ENCODE measurements at regions not wholly inside any gene's neighbourhood (a gene's known extent, or its start where the extent isn't known, plus 50 kb on each side); places are given as distances from the start of the nearest gene placed in this dataset.
"Not testable (repeated sequence)": the region's sequence is repeated elsewhere in the genome, so short reads cannot be mapped to it uniquely, and the experiment has no call there.

DNA sequence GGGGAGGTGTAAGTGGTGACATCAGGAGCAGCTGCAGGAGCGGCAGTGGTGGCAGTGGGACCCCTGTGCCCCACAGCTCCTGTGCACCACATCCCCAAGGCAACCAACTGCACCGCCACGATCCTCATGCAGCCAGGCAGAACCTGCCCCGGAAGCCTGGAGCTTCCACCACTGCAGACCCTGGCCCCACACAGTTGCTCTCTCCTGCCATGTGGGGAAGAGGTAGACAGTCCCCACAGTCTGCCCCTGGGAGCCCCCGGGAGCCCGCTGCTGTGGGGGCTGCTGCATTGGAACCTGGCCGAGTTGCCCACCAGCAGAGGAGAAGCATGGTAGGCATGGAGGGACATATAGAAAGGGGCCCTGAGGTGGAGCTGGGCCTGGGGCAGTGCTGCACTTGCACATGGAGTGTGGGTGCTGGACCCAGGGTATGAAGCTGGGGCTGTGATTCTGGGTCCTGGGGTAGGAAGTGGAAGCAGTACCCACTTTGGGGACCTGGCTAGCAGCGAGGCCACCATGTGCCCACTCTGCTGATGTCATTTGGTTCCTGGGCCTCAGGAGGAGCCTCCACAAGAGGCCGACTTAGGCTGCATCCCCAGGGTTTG lies 623.3 kb upstream of the LRRTM4 start:
- DNase-seq (ENCODE audit: low read depth), result no peak

DNA sequence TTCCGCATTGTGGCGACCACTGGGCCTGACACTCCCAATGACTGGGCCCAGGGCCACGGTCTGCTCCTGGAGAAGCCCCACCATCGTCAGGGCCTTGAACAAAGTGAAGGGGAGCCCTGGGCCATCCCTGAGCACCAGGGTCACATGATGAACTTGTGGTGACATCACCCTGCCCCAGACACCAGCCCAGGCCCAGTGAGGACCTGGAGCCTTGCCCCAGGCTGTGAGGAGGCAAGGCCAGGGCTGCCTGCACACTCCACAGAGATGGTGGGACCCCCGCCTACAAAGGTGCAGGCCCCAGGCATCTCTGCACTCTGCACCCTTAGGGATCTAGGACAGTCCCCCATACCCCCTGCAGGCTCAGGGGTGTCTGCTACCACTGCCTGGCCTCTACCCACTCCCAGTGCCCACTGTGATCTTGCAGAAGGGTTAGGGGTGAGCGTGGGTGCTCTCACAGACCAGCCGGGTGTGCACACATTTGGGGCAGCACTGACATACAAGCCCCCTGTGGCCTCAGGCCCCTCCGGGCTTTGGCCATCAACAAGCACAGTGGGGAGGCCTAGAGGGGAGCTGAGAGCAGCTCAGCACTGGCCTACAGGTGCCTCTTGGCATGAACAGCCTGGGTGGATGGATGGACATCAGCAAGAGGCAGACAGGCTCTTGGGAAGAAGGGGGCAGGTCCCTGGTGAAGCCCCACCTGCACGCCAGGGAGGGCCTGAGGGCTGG lies 624.0 kb upstream of the LRRTM4 start:
- no peak for DNase-seq (ENCODE audit: low read depth)

DNA sequence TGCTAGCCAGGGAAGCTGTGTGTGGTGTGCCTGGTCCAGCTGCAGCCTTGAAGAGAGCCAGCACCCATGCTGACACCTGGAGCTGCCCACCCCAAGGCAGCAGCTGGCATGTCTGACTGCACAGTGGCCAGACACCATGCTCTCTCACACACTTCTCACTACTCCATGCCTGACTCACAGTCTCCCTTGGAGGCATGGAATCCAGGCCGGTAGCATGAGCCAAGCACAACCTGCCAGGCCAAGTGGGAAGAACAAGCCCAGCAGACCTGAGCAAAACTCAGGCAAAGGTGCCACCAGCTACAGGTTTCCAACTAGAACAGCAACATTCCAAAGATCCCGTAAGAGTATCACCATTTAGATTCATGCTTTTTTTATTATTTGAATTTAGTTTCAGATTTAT lies 625.3 kb upstream of the LRRTM4 start:
- peak; percentile 64 for DNase-seq (ENCODE audit: low read depth)

DNA sequence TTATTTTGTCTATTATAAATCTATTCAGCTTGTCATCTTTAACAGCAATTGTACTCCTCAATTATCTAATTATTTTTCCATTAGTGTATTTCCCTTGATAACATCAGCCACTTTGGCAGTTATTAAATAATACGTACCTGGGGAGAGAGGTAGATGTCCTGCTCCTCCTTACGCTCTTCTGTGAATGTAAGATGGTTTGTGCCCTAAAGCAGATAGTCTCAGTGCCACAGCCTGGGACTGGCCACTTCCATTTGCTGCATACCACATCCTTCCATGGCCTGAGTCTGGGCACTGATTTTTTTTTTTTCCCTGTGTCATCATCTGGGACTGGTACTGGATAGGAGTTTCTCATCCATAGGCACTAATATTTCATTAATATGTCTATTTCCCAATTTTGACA lies 632.4 kb upstream of the LRRTM4 start:
- no peak for DNase-seq (ENCODE audit: low read depth)

DNA sequence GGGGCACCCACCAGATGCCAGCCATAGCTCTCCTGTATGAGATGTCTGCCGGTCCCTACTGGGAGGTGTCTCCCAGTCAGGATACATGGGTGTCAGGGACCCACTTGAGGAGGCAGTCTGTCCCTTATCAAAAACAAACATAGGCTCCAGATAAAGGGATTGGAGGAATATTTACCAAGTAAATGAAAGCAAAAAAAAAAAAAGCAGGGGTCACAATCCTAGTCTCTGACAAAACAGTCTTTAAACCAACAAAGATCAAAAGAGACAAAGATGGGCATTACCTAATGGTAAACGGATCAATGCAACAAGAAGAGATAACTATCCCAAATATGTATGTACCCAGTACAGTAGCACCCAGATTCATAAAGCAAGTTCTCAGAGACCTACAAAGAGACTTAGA lies 640.0 kb upstream of the LRRTM4 start:
- DNase-seq (ENCODE audit: low read depth), result no peak

DNA sequence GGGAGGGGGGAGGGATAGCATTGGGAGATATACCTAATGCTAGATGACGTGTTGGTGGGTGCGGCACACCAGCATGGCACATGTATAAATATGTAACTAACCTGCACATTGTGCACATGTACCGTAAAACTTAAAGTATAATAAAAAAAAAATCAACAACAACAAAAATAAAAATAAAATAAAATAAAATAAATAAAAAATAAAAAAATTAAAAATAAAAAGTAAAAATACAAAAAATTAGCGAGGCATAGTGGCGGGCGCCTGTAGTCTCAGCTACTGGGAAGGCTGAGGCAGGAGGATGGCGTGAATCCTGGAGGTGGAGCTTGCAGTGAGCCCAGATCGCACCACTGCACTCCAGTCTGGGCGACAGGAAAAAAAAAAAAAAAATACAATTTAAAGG lies 650.0 kb upstream of the LRRTM4 start:
- DNase-seq (ENCODE audit: low read depth), result not testable (repeated sequence)

DNA sequence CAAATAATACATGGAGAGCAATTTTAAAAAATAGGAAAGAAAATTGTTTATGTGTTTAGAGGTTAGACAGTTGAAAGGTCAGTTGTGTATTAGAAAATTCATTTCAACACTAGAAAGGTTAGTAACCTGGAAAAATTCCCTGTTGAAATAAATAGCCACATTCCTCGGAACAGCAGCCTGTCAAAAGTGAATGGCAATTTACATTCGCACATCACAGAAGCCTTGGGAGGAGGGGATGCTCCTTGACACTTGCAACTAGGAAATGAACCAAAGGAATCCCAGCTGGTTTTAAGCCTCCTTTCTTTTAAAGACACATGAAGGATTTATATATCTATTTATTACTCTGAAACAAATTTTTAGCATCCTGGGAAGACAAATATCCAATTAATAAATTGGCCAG lies 653.5 kb upstream of the LRRTM4 start:
- DNase-seq (ENCODE audit: low read depth), result no peak

DNA sequence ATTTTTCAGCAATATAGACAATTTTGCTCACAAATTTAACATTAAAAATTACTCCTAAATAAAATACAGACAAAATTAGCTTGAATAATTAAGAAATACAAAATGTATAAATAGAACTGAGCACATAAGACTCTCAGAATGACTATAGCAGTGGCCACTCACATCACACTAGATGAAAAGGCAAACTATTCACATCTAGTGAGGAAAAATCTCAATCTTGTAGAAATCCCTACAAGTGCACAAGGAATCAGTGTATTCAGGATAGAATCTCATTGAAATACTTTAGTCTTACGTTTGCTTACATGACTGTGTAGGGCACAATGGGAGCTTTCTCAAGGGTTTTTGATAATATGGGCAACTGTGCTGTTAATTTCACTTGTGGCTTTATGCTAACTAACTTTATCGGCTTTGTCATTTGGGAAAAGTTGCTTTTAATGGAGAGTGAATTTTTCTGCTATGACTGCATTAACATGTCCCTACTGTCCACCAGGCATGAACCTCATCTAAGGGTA lies 678.9 kb upstream of the LRRTM4 start:
- no peak for DNase-seq (ENCODE audit: low read depth)

DNA sequence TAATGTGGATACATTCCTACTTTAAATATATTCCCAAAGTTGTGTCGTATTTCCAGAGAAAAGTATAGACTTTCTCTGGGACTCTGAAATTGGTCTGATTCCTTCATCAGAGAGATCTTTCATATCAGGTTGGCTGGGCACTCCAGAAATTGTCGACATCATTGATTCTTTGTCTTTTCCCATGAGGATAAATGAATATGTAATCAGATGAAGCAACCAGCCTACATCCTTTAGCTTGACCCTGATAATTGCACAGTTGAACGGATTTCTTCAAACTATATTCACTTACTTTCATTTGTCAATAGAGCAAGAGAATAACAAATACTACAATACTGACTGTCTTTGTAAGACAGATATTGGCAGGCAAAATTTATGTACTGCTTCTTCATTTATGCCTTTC lies 680.2 kb upstream of the LRRTM4 start:
- no peak for DNase-seq (ENCODE audit: low read depth)

DNA sequence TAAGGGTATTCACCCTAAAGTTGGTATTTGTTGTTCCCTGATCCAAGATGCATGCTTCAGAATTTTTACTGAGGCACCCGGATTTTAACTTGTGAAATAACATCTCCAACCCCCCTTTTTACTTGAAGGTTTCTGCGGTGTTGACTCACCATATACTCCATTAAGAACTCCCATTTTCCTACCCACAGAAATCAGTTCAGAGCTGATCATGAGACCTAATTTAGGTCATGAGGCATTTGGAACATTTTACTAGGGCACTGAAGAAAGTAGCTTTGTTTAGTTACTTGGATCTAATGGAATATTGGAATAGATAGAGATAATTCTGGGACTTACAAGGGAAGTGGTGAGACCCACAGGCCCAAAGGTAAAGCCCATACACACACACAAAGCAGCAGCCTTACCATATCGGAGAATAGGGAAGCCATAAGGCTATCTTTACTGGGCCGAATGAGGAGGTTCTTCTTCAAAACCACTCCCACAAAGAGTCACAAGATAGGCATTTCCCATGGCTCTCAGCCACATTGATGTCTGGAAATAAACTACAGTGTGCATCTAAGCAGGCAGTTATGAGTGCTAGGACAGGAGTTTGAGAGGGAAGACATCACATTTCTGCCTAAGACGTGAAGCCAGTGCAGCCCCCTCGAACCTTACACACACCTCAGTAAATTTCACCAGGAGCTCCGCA lies 681.0 kb upstream of the LRRTM4 start:
- DNase-seq (ENCODE audit: low read depth), result peak; percentile 74

DNA sequence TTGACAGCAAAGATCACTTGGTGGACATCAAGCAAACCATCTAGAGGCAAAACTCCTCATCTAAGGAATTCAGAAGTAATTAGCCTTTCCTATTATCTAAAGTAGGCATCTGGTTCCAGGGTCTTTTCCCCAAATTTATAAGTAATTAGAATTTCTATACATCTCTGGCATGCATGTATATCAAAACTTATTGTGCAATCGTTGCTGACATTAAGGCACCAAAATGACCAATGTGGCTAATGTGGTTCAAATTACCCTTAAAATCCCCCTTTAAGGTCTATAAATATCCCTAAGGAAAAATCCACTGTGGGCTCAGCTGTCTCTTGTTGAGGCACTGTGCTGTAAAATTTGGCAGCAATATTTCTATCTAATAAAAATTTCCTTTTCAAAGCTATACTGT lies 695.9 kb upstream of the LRRTM4 start:
- no peak for DNase-seq (ENCODE audit: low read depth)

DNA sequence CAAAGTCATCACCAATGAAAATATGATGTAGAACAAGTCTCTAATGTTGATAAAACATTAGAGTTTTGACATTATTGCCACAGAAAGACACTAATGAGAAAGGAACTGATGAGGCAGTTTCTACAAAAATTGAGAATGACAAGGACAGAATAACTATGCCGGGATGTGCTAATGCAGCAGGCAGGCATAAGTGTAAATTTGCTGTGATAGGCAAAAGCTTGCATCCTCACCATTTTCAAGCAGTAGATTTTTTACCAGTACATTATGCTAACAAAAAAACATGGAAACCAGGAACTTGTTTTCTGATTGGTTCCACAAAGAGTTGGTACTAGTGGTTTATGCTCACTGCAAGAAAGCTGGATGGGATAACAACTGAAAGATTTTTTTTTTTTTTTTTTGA lies 715.5 kb upstream of the LRRTM4 start:
- DNase-seq (ENCODE audit: low read depth), result no peak

DNA sequence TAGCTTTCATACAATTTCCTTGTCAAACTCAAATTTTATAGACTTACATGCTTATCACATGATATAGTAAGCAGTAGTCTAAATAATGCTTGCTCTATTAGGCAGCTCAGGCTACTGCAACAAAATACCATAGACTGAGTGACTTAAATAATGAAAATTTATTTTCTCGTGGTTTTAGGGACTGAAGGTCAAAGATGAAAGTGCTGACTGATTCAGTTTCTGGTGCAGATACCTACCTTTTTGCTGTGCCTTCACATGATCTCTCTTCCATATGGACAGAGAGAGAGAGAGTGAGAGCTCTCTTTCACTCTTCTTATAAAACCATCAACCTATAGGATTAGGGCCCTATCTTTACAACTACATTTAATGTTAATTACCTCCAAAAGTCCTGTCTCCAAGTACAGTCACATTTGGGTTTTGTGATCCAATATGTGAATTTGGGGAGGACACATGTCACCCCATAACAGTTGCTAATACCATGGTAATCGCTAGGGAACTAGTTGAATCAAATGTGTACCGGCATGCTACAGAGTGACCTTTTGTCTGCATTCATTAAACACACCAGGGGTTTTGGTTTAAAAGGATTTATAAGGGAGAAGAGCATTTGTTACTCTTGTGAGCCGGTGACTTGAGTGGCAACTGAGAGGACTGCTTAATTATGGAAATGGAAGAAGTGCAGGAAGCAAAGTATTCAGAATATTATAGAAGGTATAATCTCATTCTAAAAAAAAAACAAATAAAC lies 723.4 kb upstream of the LRRTM4 start:
- no peak for DNase-seq (ENCODE audit: low read depth)

DNA sequence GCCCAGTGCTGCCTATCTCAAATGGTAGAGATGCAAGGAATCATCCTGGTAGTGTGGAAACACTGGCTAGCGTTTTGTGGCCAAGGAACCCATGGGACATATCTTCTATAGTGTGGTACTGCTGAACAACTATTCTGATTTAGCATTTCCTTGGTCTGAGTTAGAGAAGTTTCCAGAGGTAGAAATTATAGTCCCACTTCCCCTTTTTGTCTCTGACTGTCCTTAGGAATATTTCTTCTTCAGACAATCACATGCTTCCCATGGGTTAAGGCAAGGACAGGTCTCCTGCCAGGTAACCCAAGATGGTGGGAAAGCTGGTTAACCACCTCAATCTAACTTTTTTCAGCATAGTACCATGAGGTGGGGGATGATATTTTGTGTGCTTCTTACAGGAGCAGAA lies 729.5 kb upstream of the LRRTM4 start:
- DNase-seq (ENCODE audit: low read depth), result no peak

DNA sequence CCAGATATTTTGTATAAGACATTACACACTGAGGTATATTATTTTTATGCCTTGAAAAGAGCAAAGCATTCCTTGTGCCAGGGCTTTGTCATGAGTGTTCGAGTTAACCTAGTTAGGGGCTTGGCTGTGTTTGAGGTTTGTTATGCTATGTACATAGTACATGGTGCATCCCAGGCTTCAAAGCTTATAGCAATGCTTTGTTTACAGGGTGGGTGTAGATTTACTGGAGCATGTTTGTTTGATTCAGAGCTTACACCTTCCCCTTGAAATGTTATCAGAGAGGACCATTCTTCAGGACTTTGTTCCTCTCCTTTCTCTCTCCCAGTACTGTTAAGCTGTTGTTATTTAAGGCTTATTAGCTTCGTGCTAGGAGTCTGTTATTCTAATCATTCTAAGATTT lies 738.7 kb upstream of the LRRTM4 start:
- DNase-seq (ENCODE audit: low read depth), result no peak

DNA sequence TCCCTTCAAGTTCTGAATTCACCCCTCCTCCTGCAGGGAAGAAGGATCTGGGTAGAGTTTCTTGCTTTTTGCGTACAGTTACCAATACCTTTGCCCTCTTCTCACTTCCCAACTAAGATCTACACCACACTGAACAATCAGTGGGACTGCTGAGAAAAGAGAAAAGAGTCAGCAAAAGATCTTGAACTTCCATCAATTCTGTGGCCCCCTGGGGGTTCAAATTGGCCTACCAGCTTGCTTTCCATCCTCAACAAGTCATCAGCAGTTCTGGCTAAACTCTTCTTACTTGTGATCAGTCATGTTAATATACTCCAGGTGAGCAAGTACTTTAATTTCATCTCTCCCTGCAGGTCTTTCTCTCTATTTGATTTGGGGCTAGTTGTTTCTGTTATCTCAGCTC lies 739.3 kb upstream of the LRRTM4 start:
- no peak for DNase-seq (ENCODE audit: low read depth)

DNA sequence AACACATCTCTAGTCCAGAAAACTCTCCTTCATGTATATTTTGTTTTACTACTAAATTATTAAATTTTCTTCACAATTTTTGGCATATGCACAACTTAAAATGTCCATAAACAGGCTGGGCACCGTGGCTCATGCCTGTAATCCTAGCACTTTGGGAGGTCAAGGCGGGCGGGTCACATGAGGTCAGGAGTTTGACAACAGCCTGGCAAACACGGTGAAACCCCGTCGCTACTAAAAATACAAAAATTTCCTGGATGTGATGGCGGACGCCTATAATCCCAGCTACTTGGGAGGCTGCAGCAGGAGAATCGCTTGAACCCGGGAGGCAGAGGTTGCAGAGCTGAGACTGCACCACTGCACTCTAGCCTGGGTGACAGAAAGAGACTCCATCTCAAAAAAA lies 739.9 kb upstream of the LRRTM4 start:
- not testable (repeated sequence) for DNase-seq (ENCODE audit: low read depth)

DNA sequence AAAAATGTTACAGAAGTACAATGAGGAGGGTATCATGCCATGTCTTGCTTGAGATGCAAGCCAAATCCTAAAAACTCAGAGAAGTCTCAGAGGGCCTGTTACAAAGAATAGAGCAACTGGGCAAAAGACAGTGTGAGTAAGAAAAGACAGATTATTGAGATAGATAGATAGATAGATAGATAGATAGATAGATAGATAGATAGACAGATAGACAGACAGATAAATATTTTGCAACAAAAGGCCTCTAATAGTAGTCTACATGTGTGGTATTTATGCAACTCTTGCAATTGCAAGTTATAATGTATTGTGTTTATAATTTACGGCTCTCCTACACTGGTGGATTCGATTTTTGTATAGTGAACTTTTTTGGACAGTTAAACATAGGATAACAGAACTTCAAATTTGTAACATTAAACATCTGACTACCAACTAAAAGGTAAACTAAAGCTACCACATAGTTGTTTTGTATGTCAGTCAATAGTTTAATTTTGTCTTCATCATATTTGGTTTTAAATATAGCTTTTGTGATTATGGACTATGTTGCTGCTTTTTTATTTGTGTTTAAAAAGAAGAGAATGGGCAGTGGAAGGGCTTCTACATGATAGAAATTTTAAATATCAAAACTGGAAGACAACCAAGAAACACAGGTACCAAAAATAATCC lies 740.7 kb upstream of the LRRTM4 start:
- DNase-seq (ENCODE audit: low read depth), result no peak

DNA sequence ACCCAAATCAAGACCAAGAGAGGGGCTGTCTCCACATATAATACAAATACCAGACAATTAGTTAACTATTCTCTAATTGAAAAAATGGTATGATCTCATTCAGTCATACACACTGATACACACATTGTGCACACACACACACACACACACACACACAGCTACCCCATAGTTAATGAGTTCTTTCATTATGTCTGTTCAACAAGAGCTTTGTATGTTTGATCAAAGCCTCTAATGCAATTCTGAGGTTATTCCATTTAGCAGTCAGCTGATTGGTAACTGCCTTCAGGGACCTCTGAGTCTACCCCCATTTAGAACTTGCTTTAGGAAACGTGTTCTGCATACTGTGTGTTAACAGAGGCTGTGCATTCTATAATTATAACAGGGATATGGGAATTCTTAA lies 741.4 kb upstream of the LRRTM4 start:
- no peak for DNase-seq (ENCODE audit: low read depth)

DNA sequence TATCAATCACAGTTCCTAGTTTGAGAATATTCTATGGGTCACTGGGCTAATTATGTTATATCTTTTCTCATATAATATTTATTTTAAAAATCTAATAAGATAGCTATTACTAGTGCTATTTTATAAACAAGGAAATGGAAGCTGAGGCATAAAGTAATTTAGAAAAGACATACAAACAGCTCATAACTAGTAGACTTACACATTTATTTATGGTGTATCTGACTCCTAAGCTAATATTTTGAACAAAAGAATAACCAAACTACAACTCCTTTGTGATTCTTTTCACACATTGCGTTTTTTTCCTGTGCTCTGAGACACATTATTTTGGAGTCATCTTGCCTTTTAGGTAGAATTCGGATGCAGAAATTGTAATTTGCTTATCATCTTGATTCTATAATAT lies 742.0 kb upstream of the LRRTM4 start:
- no peak for DNase-seq (ENCODE audit: low read depth)

DNA sequence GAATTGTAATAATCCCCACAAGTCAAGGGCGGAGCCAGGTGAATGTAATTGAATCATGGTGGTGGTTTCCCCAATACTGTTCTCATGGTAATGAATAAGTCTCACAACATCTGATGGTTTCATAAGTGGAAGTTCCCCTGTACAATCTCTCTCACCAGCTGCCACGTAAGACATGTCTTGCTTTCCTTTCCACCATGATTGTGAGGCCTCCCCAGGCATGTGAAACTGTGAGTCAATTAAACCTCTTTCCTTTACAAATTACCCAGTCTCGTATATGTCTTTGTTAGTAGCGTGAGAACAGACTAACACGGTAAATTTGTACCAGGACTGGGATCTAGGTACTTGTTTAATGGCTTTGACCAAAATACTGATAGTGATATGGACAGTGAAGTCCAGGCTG lies 744.3 kb upstream of the REG3G start:
- DNase-seq (ENCODE audit: low read depth), result no peak
